ENCODE measurements at regions not wholly inside any gene's neighbourhood (a gene's known extent, or its start where the extent isn't known, plus 50 kb on each side); places are given as distances from the start of the nearest gene placed in this dataset.

DNA sequence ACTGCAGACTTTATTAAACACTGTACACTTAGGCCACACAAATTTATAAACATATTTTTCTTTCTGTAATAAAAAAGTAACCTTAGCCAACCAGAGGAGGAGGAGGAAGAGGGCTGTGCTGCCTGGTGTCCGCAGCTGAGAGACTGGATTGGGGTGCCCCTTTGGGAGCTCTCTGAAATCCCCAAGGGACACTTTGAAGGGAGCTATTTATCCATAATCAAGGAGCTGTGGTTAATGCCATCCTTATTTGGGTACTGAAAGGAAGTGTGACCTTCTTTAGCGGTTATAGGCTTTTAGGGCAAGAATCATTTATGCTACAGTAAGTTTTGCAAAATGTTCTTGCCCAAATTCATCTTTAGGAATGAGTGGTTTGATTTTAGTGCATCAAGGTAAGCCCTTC is 125.8 kb downstream of the RASSF10 start:
- TF ChIP-seq CTCF (IDR thresholded peaks at IDR 0.05; ENCODE audit: low read length) (no peak), EZH2 (IDR thresholded peaks at IDR 0.05; ENCODE audit: borderline replicate concordance, low read length) (no peak)

Data from OCI-LY1 (cell line).